HG02970 (cell line): ENCODE measurements at regions not wholly inside any gene's neighbourhood (a gene's known extent, or its start where the extent isn't known, plus 50 kb on each side); places are given as distances from the start of the nearest gene placed in this dataset.

ENCODE experiments used
- ATAC-seq: cut with Tn5 transposase; IDR thresholded peaks from one replicate; pipeline ENCODE4 v1.9.1; 2021; ENCODE audit warnings: mild to moderate bottlenecking, moderate library complexity, moderate number of reproducible peaks; ENCODE audit not compliant: unreplicated experiment, low FRiP score

DNA sequence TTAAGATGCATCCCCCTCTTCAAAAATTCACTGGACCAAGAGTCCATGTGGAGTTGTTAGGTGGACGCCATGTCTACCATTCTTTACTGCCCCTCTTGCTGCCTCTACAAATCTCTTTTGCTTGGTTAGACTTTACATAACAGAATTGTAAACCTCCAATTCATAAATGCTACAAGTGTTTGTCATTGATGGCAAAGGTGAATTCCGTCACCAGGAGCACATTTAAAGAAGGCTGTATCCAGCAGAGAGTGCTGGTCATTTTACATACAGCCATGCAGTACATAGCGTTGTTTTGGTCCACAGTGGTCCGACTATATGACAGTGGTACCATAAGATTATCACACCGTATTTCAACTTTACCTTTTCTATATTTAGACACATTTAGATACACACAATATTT lies 274.5 kb downstream of the MYCN start:
- ATAC-seq, result no peak

DNA sequence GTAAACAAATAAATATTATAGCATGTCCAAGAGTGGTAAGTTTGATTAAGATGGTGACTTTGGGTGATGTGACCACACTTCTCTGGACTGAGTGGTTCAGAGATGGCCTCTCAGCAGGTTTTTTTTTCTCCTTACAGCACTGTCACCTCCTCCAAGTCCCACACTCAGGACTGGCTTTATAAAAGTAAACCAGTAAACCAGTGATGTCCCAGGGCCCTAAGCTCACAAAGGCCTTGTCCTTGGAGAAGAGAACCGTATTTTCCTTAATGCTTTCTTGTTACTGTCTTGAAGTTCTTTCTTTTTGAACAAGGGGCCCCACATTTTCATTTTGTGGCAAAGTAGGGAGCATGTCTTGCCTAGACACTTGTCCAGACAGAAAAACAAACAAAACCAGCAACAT lies 274.0 kb downstream of the MYCN start:
- no peak for ATAC-seq

DNA sequence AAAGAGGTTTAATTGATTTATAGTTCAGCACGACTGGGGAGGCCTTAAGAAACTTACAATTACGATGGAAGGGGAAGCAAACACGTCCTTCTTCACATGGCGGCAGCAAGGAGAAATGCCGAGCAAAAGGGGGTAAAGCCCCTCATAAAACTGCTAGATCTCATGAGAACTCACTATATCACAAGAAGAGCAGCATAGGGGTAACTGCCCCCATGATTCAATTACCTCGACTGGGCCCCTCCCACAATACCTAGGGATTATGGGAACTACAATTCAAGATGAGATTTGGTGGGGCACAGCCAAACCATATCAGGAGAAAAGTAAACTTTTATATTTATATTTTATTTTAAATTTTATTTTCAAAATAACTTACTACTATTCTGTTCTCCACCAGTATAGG lies 272.0 kb downstream of the MYCN start:
- ATAC-seq, result no peak

DNA sequence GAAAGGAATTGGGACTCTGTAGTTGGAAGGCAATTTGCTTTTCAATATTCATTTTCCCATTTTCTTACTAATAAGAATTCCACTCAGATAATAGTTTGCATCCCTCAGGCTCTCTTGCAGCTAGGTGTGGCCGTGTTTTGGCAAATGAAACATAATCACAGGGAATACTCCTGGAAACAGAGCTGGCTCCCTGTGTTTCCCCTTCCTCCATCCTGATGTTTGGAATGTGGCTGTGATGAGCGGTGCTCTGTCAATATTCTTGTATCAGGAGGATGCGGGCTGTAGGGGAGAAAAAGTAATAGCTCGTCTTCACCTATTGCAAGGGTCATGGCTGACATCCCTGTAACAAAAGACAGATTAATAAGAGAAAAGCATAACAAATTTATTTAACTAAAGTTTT lies 271.0 kb downstream of the MYCN start:
- ATAC-seq, result no peak

DNA sequence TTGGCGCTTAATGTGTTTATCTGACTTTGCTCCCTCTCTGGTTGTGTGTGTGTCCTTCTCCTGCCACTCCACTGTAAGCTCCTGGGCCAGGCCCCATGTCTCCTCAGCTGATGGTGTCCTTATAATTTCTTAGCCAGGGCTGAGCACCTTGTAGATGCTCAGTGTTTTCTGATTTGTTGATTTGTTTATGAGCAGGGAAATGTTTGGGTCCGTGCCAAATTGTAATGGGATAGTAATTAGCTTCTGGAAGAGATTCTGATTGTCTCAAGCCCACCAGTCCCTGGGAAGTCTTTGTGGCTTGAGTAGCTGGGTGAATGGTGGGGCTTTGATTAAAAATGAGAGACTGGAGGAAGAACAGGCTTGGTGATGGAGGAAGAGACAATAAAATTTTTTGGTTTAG lies 270.5 kb downstream of the MYCN start:
- ATAC-seq, result no peak

DNA sequence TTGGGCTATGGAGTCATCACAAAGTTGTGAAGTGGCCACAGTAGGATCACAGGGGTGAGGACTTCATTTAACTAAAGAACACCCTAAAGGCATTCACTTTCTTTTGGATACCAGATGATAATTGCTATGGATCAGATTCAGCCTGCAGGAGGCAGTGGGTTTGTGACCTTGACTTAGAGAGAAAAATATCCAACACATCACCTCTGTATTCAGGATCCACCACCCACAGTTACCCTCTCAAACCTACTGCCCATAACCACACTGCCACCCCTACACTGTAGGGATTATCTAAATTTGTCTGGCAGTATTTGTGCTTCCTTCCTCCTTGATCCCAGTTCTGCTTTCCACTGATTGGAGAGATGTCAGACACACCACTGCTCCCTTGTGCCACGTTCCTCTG lies 269.4 kb downstream of the MYCN start:
- ATAC-seq, result no peak

DNA sequence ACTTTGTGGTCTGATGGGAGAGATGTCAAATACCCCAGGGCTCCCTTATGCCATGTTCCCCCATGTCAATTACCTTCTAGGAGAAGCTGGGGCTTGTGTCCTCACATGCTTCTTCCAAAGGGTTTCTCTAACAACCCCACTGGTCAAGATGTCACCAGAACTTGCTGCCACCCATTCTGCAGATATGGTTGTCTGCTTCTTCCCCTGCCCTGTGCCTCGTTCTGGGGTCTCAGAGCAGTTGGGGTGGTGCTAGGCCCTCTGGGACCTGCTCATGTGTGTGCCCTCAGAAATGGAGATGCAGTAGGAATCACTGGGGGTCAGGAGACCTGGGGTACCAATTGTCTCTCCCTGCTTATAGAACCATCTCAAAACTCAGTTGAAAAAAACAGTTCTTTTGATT lies 268.6 kb downstream of the MYCN start:
- no peak for ATAC-seq

DNA sequence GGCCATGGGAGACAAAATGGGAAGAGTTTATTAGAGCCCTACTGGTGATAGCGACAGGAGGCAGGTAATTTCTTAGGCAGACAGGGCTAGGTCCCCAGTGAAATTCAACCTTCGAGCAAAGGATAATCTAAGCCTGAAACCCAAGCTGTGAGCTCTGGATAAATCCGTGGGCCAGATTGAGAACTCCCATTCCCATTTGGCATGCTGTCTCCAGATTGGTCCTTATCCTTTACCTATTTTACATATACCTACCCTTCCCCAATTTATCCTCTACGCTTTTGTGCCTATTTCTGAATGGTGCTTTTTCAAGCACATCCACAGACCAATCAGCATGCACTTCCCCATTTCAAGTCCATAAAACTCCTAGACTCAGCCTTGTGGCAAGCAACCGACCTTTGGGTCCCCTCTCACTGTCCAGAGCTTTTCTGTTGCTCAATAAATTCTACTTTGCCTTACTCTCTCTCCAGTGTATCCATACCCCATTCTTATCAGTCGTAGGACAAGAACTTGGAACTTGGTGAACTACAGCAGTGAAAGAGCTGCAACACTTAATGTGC lies 268.0 kb downstream of the MYCN start:
- ATAC-seq, result no peak

DNA sequence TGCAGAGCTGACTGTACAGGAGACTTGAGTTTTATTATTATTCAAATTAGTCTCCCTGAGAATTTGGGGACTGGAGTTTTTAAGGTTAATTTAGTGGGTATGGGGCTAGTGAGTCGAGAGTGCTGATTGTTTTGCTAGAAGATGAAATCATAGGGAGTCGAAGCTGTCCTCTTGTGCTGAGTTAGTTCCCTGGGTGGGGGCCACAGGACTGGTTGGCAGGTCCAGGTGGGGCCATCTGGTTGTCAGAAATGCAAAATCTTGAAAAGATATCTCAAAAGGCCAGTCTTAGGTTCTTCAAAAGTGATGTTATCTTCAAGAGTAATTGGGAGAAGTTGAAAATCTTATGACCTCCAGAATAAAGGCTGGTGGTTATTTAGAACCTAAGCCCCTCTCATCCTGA lies 267.3 kb downstream of the MYCN start:
- ATAC-seq, result no peak

DNA sequence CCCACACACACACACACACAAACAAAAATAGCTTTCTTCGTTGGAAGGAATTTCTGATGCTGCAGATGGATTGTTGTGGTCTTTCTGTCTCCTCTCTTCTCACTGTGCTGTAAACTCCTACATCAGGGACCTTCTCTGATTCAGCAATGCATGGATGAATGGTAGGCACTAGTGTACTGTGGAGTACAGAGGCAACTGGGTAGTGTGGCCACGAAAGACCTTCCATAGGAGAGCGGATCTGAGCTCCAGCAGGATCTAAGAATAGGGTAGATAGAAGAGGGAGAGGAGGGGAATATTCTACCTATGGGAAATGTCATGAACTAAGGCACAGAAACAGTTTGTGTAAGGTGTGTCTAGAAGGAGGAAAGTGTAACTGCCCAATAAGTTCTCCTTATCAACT lies 266.8 kb downstream of the MYCN start:
- ATAC-seq, result no peak

DNA sequence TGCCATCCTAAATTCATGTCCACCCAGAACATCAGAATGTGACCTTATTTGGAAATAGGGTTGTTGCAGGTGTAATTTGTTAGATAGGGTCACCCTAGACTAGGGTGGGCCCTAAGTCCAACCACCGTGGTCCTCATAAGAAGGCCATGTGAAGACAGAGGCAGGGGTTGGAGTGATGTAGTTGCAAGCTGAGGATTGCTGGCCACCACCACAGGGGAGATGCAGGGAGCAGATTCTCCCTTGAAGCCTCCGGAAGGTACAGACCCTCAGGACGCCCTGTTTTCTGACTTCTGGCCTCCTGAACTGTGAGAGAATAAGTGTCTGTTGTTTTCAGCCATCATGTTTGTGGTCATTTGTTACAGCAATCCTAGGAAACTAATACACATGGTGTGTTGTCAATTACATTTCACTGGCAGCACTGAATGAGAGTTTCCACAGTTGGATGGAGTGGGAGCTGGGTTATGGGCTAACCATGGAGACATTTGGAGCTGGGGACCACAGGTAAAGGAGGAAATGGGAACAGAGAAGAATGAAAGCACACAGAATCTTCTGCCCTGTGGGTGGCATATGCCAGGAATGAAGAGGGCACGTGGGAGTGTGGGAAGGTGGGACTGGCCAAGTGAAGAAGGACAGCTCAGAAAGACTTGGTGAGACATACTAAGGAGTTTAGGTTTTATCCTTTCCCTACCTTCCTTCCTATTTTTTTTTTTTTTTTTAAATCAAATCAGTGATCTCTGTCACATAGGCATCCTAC lies 266.0 kb downstream of the MYCN start:
- ATAC-seq, result no peak

DNA sequence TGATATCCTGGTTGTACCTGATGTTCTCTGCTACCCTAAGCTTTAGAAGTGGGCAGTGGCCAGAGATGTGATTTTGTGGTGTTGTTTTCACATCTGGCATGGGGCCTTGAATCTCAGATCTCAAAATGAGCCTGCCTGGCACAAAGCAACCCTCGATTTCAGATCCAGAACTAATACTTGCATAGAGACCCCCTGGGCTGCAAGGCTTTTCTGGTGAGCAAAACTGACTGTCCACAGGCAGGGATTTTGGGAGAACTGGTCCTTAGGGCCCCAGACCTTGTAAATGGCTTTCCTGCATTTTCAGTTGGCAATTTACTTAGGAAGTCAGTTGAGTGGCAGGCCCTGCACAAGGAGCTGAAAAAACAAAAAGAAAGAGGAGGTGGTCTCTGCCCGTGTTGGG lies 265.3 kb downstream of the MYCN start:
- ATAC-seq, result no peak

DNA sequence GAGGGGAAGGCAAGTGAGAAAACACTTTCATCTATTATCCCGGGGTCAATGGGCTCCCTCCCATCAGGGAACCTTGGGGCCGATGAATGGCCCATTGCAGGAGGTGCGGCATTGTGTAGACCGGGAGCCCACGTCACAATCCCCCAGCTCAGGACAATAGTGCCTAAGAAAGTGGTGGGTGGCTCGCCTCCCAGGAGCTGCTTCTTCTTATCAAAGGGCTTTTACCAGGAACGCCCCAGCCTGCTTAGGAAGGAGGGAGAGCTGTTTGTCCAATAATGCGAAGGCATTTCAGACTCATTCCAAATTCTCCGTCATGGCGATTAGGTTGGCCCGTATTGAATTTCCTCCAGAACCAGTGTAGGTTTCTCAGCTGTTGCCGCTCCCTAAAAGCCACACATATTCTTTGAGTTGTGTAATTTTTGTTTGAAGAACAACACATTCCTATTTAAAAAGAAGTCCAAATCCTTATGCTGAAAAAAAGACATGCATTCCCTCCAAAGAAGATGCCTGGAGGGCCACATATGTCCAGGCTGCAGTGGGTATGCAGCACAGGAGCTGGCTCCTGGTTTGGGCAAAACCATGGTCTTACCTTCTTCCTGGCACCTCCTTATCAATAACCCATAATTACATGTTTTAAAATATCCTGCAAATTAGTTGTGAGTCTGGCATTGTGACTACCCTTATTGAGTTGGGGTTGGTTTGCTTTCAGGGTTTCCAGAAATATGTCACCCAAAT lies 264.7 kb downstream of the MYCN start:
- ATAC-seq, result no peak

DNA sequence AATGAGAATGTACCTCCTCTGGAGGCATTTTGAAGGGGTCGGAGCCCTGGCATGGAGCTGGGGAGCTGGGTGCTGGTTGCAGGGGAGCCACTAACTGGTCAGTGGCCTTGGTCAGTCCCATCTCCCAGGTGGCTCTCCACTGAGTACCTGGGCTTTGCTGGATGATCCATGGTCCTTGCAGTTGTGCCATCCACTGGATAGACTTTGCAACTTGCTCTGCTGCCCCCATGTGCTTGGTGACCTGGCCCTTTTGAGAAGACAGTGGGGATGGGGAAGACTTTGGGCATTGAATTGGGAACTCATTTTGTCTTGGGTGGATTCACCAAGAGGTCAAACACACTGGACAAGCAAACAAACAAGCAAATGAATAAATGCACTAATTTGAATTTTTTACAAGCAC lies 263.9 kb downstream of the MYCN start:
- no peak for ATAC-seq

DNA sequence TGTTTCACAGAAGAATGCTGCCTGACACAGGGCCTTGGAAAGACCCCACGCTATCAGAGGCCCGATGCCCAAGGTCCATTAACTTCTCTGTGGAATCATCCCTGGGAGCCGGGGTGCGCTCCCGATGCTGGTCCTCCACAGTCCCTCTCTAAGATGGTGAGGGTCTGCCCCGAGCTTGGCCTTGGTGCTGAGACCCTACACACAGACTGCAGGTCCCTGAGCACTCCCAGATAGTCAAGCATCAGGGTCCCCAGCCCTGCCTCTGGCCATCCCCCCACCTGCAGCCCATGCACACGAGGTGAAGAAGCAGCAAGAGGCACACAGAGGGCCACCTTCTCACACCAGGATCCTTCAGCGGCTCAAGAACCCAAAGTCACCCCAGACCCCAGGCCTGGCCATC lies 263.3 kb downstream of the MYCN start:
- no peak for ATAC-seq

DNA sequence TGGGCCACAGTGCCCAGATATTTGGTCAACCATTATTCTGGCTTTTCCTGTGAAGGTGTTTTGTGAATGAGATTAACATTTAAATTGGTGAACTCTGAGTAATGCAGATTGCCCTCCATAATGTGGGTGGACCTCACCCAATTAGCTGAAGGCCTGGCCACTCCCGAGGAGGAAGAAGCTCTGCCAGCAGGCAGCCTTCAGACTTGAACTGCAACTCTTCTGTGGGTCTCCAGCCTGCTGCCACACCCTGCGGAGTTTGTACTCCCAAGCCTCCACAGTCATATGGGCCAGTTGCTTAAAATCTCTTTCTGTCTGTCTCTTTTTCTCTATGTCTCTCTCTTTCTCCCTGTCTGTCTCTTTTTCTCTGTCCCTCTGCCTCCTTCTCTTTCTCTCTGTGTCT lies 262.7 kb downstream of the MYCN start:
- ATAC-seq, result no peak

DNA sequence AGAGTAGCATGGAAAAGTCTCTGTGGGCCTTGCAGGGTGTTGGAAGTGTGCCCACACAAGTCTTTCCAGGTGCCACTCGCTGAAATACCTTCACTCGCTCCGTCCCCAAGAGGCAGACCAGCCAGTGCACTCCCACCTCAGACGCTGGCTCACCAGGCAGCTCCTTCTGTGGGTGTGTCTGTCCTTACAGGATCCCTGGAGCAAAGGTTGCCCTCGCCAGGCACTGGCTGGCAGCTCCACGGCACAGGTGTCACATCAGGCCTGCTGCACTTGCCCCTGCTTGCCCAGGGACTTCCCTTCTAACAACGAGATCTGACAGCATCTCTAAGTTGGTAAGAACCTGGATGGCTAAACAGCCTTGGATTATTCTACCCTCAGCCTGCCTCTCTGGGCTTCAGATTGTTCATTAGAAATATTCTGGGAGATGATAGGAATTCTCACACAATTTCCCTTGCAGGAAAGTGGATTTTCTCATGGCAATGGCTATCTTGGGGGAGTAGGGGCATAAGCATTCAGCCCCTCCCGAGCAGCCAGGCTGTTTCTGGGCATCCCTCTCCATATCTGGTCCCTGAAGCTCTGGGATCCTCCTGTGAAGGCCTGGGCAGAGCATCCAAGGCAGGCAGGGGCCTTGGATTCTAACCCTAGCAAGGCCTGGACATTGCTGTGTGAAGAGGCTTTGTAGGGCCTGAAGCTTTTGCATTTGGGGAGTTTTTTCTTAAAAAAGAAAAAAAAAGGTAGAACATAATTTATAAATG lies 262.1 kb downstream of the MYCN start:
- no peak for ATAC-seq

DNA sequence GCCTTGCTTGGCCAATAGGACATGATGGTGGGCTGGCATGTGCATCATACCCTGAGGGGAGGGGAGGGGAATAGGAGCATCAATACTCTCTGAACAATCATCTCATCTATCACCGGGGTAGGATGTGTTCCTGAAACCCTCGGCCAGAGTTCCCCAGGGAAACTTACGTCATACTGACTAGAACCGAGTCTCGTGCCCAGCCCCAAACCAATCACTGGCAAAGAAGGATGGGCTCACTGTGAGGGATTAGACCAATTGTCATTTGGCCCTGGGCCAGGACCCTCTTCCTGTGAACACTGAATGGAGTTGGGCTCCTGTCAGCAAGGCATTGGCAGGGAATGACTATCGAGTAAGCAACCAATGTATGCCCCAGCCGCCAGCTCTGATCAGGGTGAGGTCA lies 261.5 kb downstream of the MYCN start:
- no peak for ATAC-seq

DNA sequence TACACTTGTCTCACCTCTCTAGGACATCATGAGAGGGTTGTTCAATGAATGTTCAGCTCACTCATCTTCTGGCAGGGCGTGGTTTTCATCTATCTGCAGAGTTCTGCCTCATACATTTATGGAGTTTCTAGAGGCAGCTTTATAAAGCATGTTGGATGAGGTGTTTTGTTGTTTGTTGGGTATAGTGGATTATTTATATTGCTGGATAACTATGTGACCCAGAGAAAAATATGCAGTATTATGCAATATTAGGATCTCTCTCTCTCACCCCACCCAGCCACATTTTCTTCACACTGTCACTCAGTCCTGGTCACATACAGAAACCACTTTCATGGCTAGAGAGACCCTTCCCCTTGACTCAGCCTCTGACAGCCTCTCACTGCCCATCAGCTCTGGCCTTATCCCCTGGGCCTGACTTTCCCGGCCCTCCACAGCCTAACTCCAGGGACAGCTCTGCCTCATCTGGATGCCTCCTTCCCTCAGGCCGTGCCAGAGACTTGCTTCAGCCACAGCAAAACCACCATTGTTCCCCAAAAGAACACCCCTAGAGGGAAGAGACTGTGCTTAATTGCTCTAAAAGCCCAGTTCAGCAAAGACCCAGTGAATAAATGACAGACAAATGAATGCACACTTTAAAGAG lies 260.3 kb downstream of the MYCN start:
- ATAC-seq, result no peak

DNA sequence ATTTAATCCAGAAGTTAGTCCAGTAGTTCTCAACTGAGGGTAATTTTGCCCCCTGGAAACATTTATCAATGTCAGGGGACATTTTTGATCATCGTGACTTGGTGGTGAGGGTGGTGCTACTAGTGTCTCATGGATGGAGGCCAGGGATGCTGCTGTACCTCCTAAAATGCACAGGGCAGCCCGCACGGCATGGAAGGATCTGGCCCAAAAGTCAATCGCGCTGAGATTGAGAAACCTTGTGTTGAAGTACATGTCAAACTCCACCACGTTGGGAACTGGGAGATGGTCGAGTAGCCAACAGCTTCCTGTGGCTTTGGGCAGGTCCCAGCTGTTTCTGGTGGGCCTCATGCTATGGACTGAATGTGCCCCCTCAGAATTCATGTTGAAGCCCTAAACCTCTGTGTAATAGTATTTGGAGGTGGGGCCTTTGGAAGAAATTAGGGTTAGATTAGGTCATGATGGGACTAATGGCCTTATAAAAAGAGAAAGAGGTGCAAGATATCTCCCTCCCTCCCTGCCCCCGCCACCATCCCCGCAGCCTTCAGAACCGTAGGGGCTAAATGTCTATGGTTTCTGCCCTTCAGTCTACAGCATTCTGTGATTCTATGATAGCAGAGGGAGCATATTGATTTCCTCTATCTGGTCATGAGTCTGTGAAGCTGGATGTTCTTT lies 259.7 kb downstream of the MYCN start:
- ATAC-seq, result no peak
